ENCODE measurements at regions not wholly inside any gene's neighbourhood (a gene's known extent, or its start where the extent isn't known, plus 50 kb on each side); places are given as distances from the start of the nearest gene placed in this dataset.

GRCh38 chr3:105281989-105282388, 84.7 kb upstream of the ALCAM start:
- H3K27me3 Mint-ChIP-seq (ENCODE audit: low read depth): no peaks in the 10 kb centered on the region
- H4K8ac ChIP-seq (replicated peaks; ENCODE audit: insufficient read length, low read depth, low read length): no peak overlapping the region
- H3K18ac ChIP-seq (ENCODE audit: insufficient read length, low read depth, low read length): no peak overlapping the region
- no peaks in the 10 kb centered on the region for H3K4me1 ChIP-seq (ENCODE audit: insufficient read depth, low read length)
- no peak overlapping the region for H2AK5ac ChIP-seq (ENCODE audit: insufficient read length, low read length)
- H2AFZ ChIP-seq (ENCODE audit: low read length): no peak overlapping the region
- no peak overlapping the region for H3K56ac ChIP-seq (ENCODE audit: insufficient read length, low read depth, low read length)
- no peak overlapping the region for H3T11ph ChIP-seq (ENCODE audit: low read length)
- H3K4me1 Mint-ChIP-seq: no peaks in the 10 kb centered on the region
- no peak overlapping the region for H2BK120ac ChIP-seq (ENCODE audit: low read depth, low read length, poor library complexity, severe bottlenecking)
- no peaks in the 10 kb centered on the region for H3K27me3 ChIP-seq (ENCODE audit: insufficient read depth, low read length)
- H3K23me2 ChIP-seq (ENCODE audit: insufficient read length, low read depth, low read length, poor library complexity, severe bottlenecking): no peaks in the 10 kb centered on the region
- no peak overlapping the region for H2BK20ac ChIP-seq (ENCODE audit: low read depth, low read length, poor library complexity, severe bottlenecking)
- no peak overlapping the region for H3K14ac ChIP-seq (ENCODE audit: insufficient read depth, low read length)
- DNase-seq: no peak
- no peaks in the 10 kb centered on the region for H3K79me1 ChIP-seq (ENCODE audit: insufficient read depth, low read depth, low read length, poor library complexity, severe bottlenecking)
- H2BK12ac ChIP-seq (ENCODE audit: insufficient read length, low read depth, low read length): no peak overlapping the region
- H3K9me3 Mint-ChIP-seq: no peaks in the 10 kb centered on the region
- no peak overlapping the region for H3K4ac ChIP-seq (ENCODE audit: low read depth, low read length)
- no peak overlapping the region for H3K23ac ChIP-seq (ENCODE audit: insufficient read length, low read depth, low read length)
- no peak overlapping the region for H3K4me3 Mint-ChIP-seq
- H3K27ac Mint-ChIP-seq: no peak overlapping the region
- no CpG with 5 or more reads among the region's 1 CpG for WGBS (ENCODE audit: extremely low coverage, insufficient read length, low lambda C conversion rate)
- H3K9me3 ChIP-seq (ENCODE audit: control insufficient read depth, low read depth, low read length): no peaks in the 10 kb centered on the region
- TF ChIP-seq CTCF (conservative IDR thresholded peaks at IDR 0.05): no peak
- no peak overlapping the region for H4K5ac ChIP-seq (ENCODE audit: insufficient read length, low read depth, low read length)
- no peaks in the 10 kb centered on the region for H3K79me2 ChIP-seq (ENCODE audit: insufficient read depth, low read length)
- no peak overlapping the region for H3K9ac ChIP-seq (ENCODE audit: extremely low read depth, insufficient read length, low read length)
- no peak overlapping the region for H3K27ac ChIP-seq (ENCODE audit: insufficient read length, low read depth, low read length)
- H3K36me3 Mint-ChIP-seq (ENCODE audit: insufficient read depth in 1 of 3, low read depth in 3 of 3): no peaks in the 10 kb centered on the region
- H4K20me1 ChIP-seq (ENCODE audit: control insufficient read depth, insufficient read depth, insufficient read length): no peaks in the 10 kb centered on the region
- no peak overlapping the region for H2BK15ac ChIP-seq (ENCODE audit: low read depth, low read length)
- no peak overlapping the region for H4K91ac ChIP-seq (ENCODE audit: insufficient read length, low read depth, low read length)
- H3K4me2 ChIP-seq (ENCODE audit: insufficient read depth, insufficient read length, low read length): no peak overlapping the region
- no peak overlapping the region for H2BK5ac ChIP-seq (ENCODE audit: insufficient read length, low read length)
